ENCODE measurements at regions not wholly inside any gene's neighbourhood (a gene's known extent, or its start where the extent isn't known, plus 50 kb on each side); places are given as distances from the start of the nearest gene placed in this dataset.
"Not testable (repeated sequence)": the region's sequence is repeated elsewhere in the genome, so short reads cannot be mapped to it uniquely, and the experiment has no call there.

- TF ChIP-seq, protein P1, sequence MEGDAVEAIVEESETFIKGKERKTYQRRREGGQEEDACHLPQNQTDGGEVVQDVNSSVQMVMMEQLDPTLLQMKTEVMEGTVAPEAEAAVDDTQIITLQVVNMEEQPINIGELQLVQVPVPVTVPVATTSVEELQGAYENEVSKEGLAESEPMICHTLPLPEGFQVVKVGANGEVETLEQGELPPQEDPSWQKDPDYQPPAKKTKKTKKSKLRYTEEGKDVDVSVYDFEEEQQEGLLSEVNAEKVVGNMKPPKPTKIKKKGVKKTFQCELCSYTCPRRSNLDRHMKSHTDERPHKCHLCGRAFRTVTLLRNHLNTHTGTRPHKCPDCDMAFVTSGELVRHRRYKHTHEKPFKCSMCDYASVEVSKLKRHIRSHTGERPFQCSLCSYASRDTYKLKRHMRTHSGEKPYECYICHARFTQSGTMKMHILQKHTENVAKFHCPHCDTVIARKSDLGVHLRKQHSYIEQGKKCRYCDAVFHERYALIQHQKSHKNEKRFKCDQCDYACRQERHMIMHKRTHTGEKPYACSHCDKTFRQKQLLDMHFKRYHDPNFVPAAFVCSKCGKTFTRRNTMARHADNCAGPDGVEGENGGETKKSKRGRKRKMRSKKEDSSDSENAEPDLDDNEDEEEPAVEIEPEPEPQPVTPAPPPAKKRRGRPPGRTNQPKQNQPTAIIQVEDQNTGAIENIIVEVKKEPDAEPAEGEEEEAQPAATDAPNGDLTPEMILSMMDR (IDR thresholded peaks at IDR 0.05): no peak
- intact Hi-C loops (cut with DNase I): no loop called here
- Histone ChIP-seq H3K4me1 (no peaks in the 10 kb centered on the region), H3K4me3 (no peak overlapping the region), H3K36me3 (no peaks in the 10 kb centered on the region), H3K27ac (no peak overlapping the region), H3K27me3 (no peaks in the 10 kb centered on the region), H3K9me3 (no peaks in the 10 kb centered on the region)
- ATAC-seq: no peak
- DNase-seq: no peak
Observed at GRCh38 chrX:110519906-110520452, 161.3 kb downstream of the RTL9 start.

DNA sequence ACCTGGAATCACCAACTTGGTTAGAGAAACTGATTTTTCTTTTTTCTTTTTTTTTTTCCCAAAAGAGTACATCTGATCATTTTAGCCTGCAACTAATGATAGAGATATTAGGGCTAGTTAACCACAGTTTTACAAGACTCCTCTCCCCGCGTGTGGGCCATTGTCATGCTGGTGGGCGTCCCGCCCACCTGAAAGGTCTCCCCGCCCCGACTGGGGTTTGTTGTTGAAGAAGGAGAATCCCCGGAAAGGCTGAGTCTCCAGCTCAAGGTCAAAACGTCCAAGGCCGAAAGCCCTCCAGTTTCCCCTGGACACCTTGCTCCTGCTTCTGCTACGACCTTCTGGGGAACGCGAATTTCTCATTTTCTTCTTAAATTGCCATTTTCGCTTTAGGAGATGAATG is 162.0 kb downstream of the RTL9 start:
- H3K27ac ChIP-seq; H3K4me3 ChIP-seq; DNase-seq; H3K4me1 ChIP-seq; H3K27me3 ChIP-seq; ATAC-seq; intact Hi-C loops (cut with DNase I); H3K36me3 ChIP-seq; H3K9me3 ChIP-seq: not testable (repeated sequence)

GRCh38 chrX:110531873-110532580 is 173.4 kb downstream of the RTL9 start:
- ATAC-seq (no peak), DNase-seq (no peak)
- intact Hi-C loops (cut with DNase I): no loop called here
- TF ChIP-seq, protein P1 (IDR thresholded peaks at IDR 0.05): no peak
- Histone ChIP-seq H3K27me3 (no peaks in the 10 kb centered on the region), H3K27ac (no peak overlapping the region), H3K4me1 (no peaks in the 10 kb centered on the region), H3K36me3 (no peaks in the 10 kb centered on the region), H3K4me3 (no peak overlapping the region), H3K9me3 (no peaks in the 10 kb centered on the region)

- DNase-seq (no peak), ATAC-seq (no peak)
- Histone ChIP-seq H3K36me3 (no peaks in the 10 kb centered on the region), H3K9me3 (no peaks in the 10 kb centered on the region), H3K27me3 (no peaks in the 10 kb centered on the region), H3K27ac (no peak overlapping the region), H3K4me1 (no peaks in the 10 kb centered on the region), H3K4me3 (no peak overlapping the region)
- intact Hi-C loops (cut with DNase I): no loop called here
- TF ChIP-seq, protein P1 (IDR thresholded peaks at IDR 0.05): no peak
Observed at GRCh38 chrX:110532581-110532931, 173.9 kb downstream of the RTL9 start.

GRCh38 chrX:110536816-110537215 is 178.2 kb downstream of the RTL9 start:
- intact Hi-C loops (cut with DNase I): no loop called here
- TF ChIP-seq, protein P1 (IDR thresholded peaks at IDR 0.05): no peak
- Histone ChIP-seq H3K4me3 (no peak overlapping the region), H3K9me3 (no peaks in the 10 kb centered on the region), H3K27me3 (no peaks in the 10 kb centered on the region), H3K27ac (no peak overlapping the region), H3K36me3 (no peaks in the 10 kb centered on the region), H3K4me1 (no peaks in the 10 kb centered on the region)
- DNase-seq (no peak), ATAC-seq (no peak)

GRCh38 chrX:110541266-110541665 is 182.6 kb downstream of the RTL9 start:
- intact Hi-C loops (cut with DNase I): no loop called here
- Histone ChIP-seq H3K27ac (no peak overlapping the region), H3K4me1 (no peaks in the 10 kb centered on the region), H3K9me3 (no peaks in the 10 kb centered on the region), H3K36me3 (no peaks in the 10 kb centered on the region), H3K27me3 (no peaks in the 10 kb centered on the region), H3K4me3 (no peak overlapping the region)
- ATAC-seq: no peak
- no peak for DNase-seq
- TF ChIP-seq, protein P1 (IDR thresholded peaks at IDR 0.05): no peak

DNA sequence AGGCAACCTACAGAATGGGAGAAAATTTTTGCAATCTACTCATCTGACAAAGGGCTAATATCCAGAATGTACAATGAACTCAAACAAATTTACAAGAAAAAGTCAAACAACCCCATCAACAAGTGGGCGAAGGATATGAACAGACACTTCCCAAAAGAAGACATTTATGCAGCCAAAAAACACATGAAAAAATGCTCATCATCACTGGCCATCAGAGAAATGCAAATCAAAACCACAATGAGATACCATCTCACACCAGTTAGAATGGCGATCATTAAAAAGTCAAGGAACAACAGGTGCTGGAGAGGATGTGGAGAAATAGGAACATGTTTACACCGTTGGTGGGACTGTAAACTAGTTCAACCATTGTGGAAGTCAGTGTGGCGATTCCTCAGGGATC is 192.2 kb downstream of the RTL9 start:
- DNase-seq; H3K27ac ChIP-seq; ATAC-seq; H3K9me3 ChIP-seq; intact Hi-C loops (cut with DNase I); H3K4me3 ChIP-seq; H3K27me3 ChIP-seq; H3K4me1 ChIP-seq; H3K36me3 ChIP-seq: not testable (repeated sequence)
